ENCODE measurements at regions not wholly inside any gene's neighbourhood (a gene's known extent, or its start where the extent isn't known, plus 50 kb on each side); places are given as distances from the start of the nearest gene placed in this dataset.

GRCh38 chr4:58360354-58361133 lies 1250.4 kb upstream of the IGFBP7 start:
- WGBS, 2 donors = 85 to 88% methylated on average over 4 to 5 of the region's 5 CpGs
- Histone ChIP-seq H3K9me3 (peaks cover 0 to 4% (median 0%) of the 10 kb centered on the region in 4 donors), H3K4me3 (no peak overlapping the region), H3K27me3 (no peaks in the 10 kb centered on the region), H3K36me3 (no peaks in the 10 kb centered on the region), H3K27ac (no peak overlapping the region), H3K4me1 (no peaks in the 10 kb centered on the region)
- DNase-seq (ENCODE audit: low spot score in 2 of 2) = no peak
- TF ChIP-seq, protein P1, sequence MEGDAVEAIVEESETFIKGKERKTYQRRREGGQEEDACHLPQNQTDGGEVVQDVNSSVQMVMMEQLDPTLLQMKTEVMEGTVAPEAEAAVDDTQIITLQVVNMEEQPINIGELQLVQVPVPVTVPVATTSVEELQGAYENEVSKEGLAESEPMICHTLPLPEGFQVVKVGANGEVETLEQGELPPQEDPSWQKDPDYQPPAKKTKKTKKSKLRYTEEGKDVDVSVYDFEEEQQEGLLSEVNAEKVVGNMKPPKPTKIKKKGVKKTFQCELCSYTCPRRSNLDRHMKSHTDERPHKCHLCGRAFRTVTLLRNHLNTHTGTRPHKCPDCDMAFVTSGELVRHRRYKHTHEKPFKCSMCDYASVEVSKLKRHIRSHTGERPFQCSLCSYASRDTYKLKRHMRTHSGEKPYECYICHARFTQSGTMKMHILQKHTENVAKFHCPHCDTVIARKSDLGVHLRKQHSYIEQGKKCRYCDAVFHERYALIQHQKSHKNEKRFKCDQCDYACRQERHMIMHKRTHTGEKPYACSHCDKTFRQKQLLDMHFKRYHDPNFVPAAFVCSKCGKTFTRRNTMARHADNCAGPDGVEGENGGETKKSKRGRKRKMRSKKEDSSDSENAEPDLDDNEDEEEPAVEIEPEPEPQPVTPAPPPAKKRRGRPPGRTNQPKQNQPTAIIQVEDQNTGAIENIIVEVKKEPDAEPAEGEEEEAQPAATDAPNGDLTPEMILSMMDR (IDR thresholded peaks at IDR 0.05) = no peak
- TF ChIP-seq POLR2A (IDR thresholded peaks at IDR 0.05) = no peak
- no peak for TF ChIP-seq EP300 (IDR thresholded peaks at IDR 0.05)

DNA sequence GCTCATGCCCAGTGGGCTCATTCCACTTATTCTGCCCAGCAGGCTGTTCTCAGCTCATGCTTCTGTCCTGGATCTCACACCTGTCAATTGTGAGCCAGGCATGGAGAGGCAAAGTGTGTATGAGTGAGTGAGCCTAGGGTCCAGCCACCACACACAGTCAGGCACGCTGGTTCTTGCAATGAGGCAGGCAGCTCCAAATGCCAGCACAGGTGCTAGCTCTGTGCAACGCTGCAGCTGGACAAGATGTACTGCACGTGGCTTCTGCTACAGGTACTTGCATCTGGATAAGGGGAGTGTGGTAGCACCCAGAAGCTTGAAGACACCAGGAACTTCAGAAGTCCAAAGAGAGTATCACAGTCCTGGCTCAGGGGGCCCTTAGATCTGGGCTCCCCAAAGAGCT lies 1249.4 kb upstream of the IGFBP7 start:
- no peak for DNase-seq (ENCODE audit: low spot score in 2 of 2)
- H3K27ac ChIP-seq = no peak overlapping the region
- TF ChIP-seq, protein P1 (IDR thresholded peaks at IDR 0.05) = no peak
- TF ChIP-seq POLR2A (IDR thresholded peaks at IDR 0.05) (no peak), EP300 (IDR thresholded peaks at IDR 0.05) (no peak)
- H3K27me3 ChIP-seq = no peaks in the 10 kb centered on the region
- H3K4me3 ChIP-seq = no peak overlapping the region
- H3K4me1 ChIP-seq = no peaks in the 10 kb centered on the region
- H3K9me3 ChIP-seq = peaks cover 0 to 4% (median 0%) of the 10 kb centered on the region in 4 donors
- no peaks in the 10 kb centered on the region for H3K36me3 ChIP-seq
- 65 to 83% methylated on average over 3 of the region's 3 CpGs for WGBS, 2 donors

DNA sequence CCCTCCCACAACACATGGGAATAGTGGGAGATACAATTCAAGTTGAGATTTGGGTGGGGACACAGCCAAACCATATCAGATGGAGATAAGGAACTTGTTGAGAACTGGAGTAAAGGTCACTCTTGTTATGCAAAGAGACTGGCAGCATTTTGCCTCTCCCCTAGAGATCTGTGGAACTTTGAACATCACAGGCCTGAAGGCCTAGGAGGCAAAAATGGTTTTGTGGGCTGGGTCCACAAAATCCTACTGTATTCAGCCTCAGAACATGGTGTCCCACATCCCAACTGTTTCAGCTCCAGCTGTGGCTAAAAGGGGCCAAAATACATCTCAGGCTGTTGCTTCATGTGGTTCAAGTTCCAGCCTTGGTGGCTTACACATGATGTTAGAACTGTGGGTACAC lies 1247.8 kb upstream of the IGFBP7 start:
- no peaks in the 10 kb centered on the region for H3K27me3 ChIP-seq

DNA sequence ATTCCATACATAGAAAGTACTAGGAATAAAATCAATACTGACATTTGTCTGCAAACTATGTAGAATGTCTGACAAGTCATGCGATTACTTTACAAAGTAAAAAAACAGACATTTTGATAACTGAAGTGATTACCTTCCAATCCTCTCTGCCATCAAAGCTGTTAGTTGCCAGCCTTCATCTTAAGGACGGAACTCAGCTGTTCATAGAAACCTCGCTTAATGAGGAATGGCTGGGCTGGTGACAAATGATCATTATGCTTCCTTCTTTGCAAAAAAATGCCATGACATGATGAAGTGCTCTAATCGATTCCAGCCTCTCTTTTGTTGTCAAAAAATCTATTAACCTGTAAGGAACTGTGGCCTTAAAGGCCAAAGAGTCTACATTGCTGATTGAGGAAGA lies 1214.9 kb upstream of the IGFBP7 start:
- H3K9me3 ChIP-seq = no peaks in the 10 kb centered on the region

More for the DNA sequence above, 1247.8 kb upstream of the IGFBP7 start:
- Histone ChIP-seq H3K4me3 (no peak overlapping the region), H3K36me3 (no peaks in the 10 kb centered on the region), H3K9me3 (peaks cover 0 to 4% (median 0%) of the 10 kb centered on the region in 4 donors), H3K4me1 (no peaks in the 10 kb centered on the region), H3K27ac (no peak overlapping the region)
- no peak for DNase-seq (ENCODE audit: low spot score in 2 of 2)
- TF ChIP-seq EP300 (IDR thresholded peaks at IDR 0.05) = no peak
- no peak for TF ChIP-seq POLR2A (IDR thresholded peaks at IDR 0.05)
- TF ChIP-seq, protein P1 (IDR thresholded peaks at IDR 0.05) = no peak

GRCh38 chr4:58313444-58313843 lies 1203.3 kb upstream of the IGFBP7 start:
- H3K36me3 ChIP-seq = no peaks in the 10 kb centered on the region
- H3K4me3 ChIP-seq = no peak overlapping the region
- H3K27ac ChIP-seq = no peak overlapping the region
- no peaks in the 10 kb centered on the region for H3K27me3 ChIP-seq
- TF ChIP-seq, protein P1 (IDR thresholded peaks at IDR 0.05) = no peak
- TF ChIP-seq EP300 (IDR thresholded peaks at IDR 0.05) (no peak), POLR2A (IDR thresholded peaks at IDR 0.05) (no peak)
- H3K4me1 ChIP-seq = no peaks in the 10 kb centered on the region
- DNase-seq (ENCODE audit: low spot score in 2 of 2) = no peak
- 80 to 85% methylated on average over 4 of the region's 4 CpGs for WGBS, 2 donors
- H3K9me3 ChIP-seq = no peaks in the 10 kb centered on the region

More for the DNA sequence above, 1214.9 kb upstream of the IGFBP7 start:
- no peaks in the 10 kb centered on the region for H3K36me3 ChIP-seq
- H3K27me3 ChIP-seq = no peaks in the 10 kb centered on the region
- H3K27ac ChIP-seq = no peak overlapping the region
- 58 to 65% methylated on average over 4 of the region's 4 CpGs for WGBS, 2 donors
- no peak for DNase-seq (ENCODE audit: low spot score in 2 of 2)
- TF ChIP-seq, protein P1 (IDR thresholded peaks at IDR 0.05) = no peak
- no peak for TF ChIP-seq EP300 (IDR thresholded peaks at IDR 0.05)
- TF ChIP-seq POLR2A (IDR thresholded peaks at IDR 0.05) = no peak
- no peaks in the 10 kb centered on the region for H3K4me1 ChIP-seq
- H3K4me3 ChIP-seq = no peak overlapping the region
